HepG2 (cell line): ENCODE measurements at regions not wholly inside any gene's neighbourhood (a gene's known extent, or its start where the extent isn't known, plus 50 kb on each side); places are given as distances from the start of the nearest gene placed in this dataset.

ENCODE experiments used
- BORCS8-MEF2B ChIP-seq: sonication (generic); formaldehyde crosslinking; IDR thresholded peaks from 2 replicates; pipeline ENCODE4 v1.8.0; 2022; ENCODE audit warnings: mild to moderate bottlenecking, missing genetic modification reagents
- CREM ChIP-seq, 2 experiments: sonication (generic) in 1 of 2; formaldehyde crosslinking in 1 of 2; IDR thresholded peaks; 2 replicates each; pipeline versions ENCODE4 v1.4.0 to v1.6.1; 2016 to 2020; ENCODE audit warnings: antibody characterized with exemption in 1 of 2, mild to moderate bottlenecking in 1 of 2, missing genetic modification reagents in 1 of 2
- GTF2F1 ChIP-seq: fragments of 150-350 bp; IDR thresholded peaks from 2 replicates; pipeline ENCODE4 v1.6.1; 2014; ENCODE audit warnings: low read length
- GZF1 ChIP-seq: sonication (generic); formaldehyde crosslinking; IDR thresholded peaks from 2 replicates; pipeline ENCODE4 v1.5.1; 2020; ENCODE audit warnings: mild to moderate bottlenecking, missing genetic modification reagents
- HIC2 ChIP-seq: sonication (generic); formaldehyde crosslinking; IDR thresholded peaks from 2 replicates; pipeline ENCODE4 v1.9.0; 2022; ENCODE audit warnings: low read depth, missing genetic modification reagents
- MTA1 ChIP-seq: sonication (generic); formaldehyde crosslinking; IDR thresholded peaks from 2 replicates; pipeline ENCODE4 v1.4.0; 2020; ENCODE audit warnings: missing genetic modification reagents, mild to moderate bottlenecking, borderline replicate concordance
- MTF2 ChIP-seq: sonication (generic); formaldehyde crosslinking; IDR thresholded peaks from 2 replicates; pipeline ENCODE4 v1.5.0; 2020; ENCODE audit warnings: missing genetic modification reagents, borderline replicate concordance
- NCOR1 ChIP-seq: fragments of 200-600 bp; sonication (generic); IDR thresholded peaks from 2 replicates; pipeline ENCODE4 v1.7.0; 2017; ENCODE audit warnings: antibody characterized with exemption, low read length, borderline replicate concordance
- RBAK ChIP-seq: sonication (generic); formaldehyde crosslinking; IDR thresholded peaks from 2 replicates; pipeline ENCODE4 v1.5.1; 2020; ENCODE audit warnings: mild to moderate bottlenecking, missing genetic modification reagents
- REST ChIP-seq, 2 experiments: IDR thresholded peaks; 2 replicates each; pipeline ENCODE4 v1.6.1; 2011 to 2012; ENCODE audit warnings: low read length in 2 of 2, borderline replicate concordance in 1 of 2, low read depth in 1 of 2, mild to moderate bottlenecking in 1 of 2, moderate library complexity in 1 of 2
- REXO4 ChIP-seq: sonication (generic); formaldehyde crosslinking; IDR thresholded peaks from 2 replicates; pipeline ENCODE4 v1.8.0; 2022; ENCODE audit warnings: missing genetic modification reagents, mild to moderate bottlenecking, borderline replicate concordance
- SATB2 ChIP-seq: sonication (generic); formaldehyde crosslinking; IDR thresholded peaks from 2 replicates; pipeline ENCODE4 v1.5.0; 2020; ENCODE audit warnings: missing genetic modification reagents
- SMC3 ChIP-seq: IDR thresholded peaks from 2 replicates; pipeline ENCODE4 v1.6.1; 2011; ENCODE audit warnings: low read length, improper control_type of control experiment
- SNRNP70 ChIP-seq: fragments of 200-400 bp; formaldehyde crosslinking; IDR thresholded peaks from 2 replicates; pipeline ENCODE4 v1.6.1; 2017; ENCODE audit warnings: mild to moderate bottlenecking, low read depth, low read length, moderate library complexity
- ZNF121 ChIP-seq: sonication (generic); formaldehyde crosslinking; IDR thresholded peaks from 2 replicates; pipeline ENCODE4 v1.5.0; 2020; ENCODE audit warnings: mild to moderate bottlenecking, missing genetic modification reagents
- ZNF292 ChIP-seq: sonication (generic); formaldehyde crosslinking; IDR thresholded peaks from 2 replicates; pipeline ENCODE4 v1.8.1; 2022; ENCODE audit warnings: mild to moderate bottlenecking, low read depth, missing genetic modification reagents, borderline replicate concordance
- ZNF367 ChIP-seq: sonication (generic); formaldehyde crosslinking; IDR thresholded peaks from 2 replicates; pipeline ENCODE4 v1.4.0; 2020; ENCODE audit warnings: missing genetic modification reagents, borderline replicate concordance
- ZNF569 ChIP-seq: sonication (generic); formaldehyde crosslinking; IDR thresholded peaks from 2 replicates; pipeline ENCODE4 v1.5.0; 2020; ENCODE audit warnings: mild to moderate bottlenecking, missing genetic modification reagents, moderate library complexity, borderline replicate concordance
- ZNF629 ChIP-seq: sonication (generic); formaldehyde crosslinking; conservative IDR thresholded peaks from 2 replicates; pipeline ENCODE4 v1.5.0; 2020; ENCODE audit warnings: missing genetic modification reagents
- TF ChIP-seq, protein P1 (sequence below): sonication (generic); formaldehyde crosslinking; IDR thresholded peaks from 2 replicates; pipeline ENCODE4 v1.4.0; 2020; ENCODE audit warnings: mild to moderate bottlenecking, missing genetic modification reagents
- TF ChIP-seq, protein P2 (sequence below): sonication (generic); formaldehyde crosslinking; IDR thresholded peaks from 2 replicates; pipeline ENCODE4 v1.8.0; 2022; ENCODE audit warnings: low read depth, missing genetic modification reagents

DNA sequence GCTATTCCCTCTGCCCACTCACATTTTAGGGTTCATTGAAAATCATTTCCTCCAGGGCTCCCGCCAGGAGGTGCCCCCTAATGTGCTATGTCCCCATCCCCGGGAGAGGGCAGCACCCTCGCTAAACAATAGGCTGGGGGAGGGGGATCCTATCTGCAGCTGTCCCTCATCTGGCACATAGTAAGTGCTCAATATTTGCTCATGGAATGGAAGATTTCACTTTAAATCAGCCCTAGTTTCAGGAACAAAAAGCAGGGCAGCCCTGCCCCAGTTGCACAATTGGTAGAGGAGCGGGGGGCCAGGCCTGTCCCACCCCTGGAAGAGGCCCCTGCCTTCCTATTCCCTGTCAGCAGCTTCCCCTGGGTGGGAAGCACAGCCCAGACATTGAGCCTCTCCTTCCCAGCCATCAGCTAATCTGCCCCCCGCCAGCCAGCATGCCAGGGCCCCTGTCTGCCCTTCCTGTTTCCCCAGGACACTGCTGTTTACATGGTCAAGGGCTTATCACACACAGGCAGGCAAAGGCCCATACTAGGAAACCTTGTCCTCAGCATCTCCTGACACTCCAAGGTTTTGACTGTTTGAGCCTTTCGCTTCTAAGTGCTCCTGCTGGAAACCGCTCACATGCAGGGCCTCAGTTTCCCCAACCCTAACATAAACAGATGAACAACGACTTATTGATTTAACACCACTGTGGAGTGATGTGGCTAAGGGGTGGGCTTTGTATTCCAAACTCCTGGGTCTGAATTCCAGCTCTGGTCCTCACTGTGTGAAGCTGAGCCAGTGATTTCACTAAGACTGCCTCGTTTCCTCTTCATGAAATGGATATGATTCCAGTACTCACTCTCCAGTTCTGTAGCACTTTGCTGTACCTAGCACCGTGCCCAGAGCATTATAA lies 130.7 kb upstream of the ZMIZ1 start (continued):
- no peak for TF ChIP-seq REST (IDR thresholded peaks at IDR 0.05; ENCODE audit: borderline replicate concordance in 1 of 2, low read depth in 1 of 2, low read length in 2 of 2)
- TF ChIP-seq MTA1 (CRISPR knock-in tag): no peak
- TF ChIP-seq ZNF367: no peak
- no peak for TF ChIP-seq GTF2F1
- TF ChIP-seq CREM (IDR thresholded peaks at IDR 0.05): no peak
- no peak for TF ChIP-seq CREM (CRISPR knock-in tag; IDR thresholded peaks at IDR 0.05)
- no peak for TF ChIP-seq RBAK (CRISPR knock-in tag)
- TF ChIP-seq, protein P1, sequence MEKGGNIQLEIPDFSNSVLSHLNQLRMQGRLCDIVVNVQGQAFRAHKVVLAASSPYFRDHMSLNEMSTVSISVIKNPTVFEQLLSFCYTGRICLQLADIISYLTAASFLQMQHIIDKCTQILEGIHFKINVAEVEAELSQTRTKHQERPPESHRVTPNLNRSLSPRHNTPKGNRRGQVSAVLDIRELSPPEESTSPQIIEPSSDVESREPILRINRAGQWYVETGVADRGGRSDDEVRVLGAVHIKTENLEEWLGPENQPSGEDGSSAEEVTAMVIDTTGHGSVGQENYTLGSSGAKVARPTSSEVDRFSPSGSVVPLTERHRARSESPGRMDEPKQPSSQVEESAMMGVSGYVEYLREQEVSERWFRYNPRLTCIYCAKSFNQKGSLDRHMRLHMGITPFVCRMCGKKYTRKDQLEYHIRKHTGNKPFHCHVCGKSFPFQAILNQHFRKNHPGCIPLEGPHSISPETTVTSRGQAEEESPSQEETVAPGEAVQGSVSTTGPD: no peak
- TF ChIP-seq NCOR1: no peak
- TF ChIP-seq GZF1 (CRISPR knock-in tag): no peak
- no peak for TF ChIP-seq MTF2 (CRISPR knock-in tag)
- TF ChIP-seq HIC2 (CRISPR knock-in tag): peak; percentile 92
- no peak for TF ChIP-seq SNRNP70
- TF ChIP-seq, protein P2, sequence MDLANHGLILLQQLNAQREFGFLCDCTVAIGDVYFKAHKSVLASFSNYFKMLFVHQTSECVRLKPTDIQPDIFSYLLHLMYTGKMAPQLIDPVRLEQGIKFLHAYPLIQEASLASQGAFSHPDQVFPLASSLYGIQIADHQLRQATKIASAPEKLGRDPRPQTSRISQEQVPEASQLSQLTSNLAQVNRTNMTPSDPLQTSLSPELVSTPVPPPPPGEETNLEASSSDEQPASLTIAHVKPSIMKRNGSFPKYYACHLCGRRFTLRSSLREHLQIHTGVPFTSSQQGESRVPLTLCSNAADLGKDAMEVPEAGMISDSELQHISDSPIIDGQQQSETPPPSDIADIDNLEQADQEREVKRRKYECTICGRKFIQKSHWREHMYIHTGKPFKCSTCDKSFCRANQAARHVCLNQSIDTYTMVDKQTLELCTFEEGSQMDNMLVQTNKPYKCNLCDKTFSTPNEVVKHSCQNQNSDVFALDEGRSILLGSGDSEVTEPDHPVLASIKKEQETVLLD (CRISPR knock-in tag): no peak
- no peak for TF ChIP-seq ZNF629 (CRISPR knock-in tag)
- peak; percentile 58; the same call in 1 of the 2 replicates for TF ChIP-seq ZNF292 (CRISPR knock-in tag)
- no peak for TF ChIP-seq ZNF121 (CRISPR knock-in tag)
- TF ChIP-seq SMC3: peak; percentile 39; the same call in 1 of the 2 replicates
- TF ChIP-seq ZNF569 (CRISPR knock-in tag): no peak
- no peak for TF ChIP-seq SATB2 (CRISPR knock-in tag)
- TF ChIP-seq REXO4 (CRISPR knock-in tag): no peak
- no peak for TF ChIP-seq BORCS8-MEF2B
